GM12891 (cell line): ENCODE measurements at regions not wholly inside any gene's neighbourhood (a gene's known extent, or its start where the extent isn't known, plus 50 kb on each side); places are given as distances from the start of the nearest gene placed in this dataset.

ENCODE experiments used
- POLR2A ChIP-seq: IDR thresholded peaks from 2 replicates; pipeline ENCODE4 v1.6.1; 2011; ENCODE audit warnings: low read depth, low read length, control low read depth
- POLR2AphosphoS5 ChIP-seq: IDR thresholded peaks from 2 replicates; pipeline ENCODE4 v1.6.1; 2011; ENCODE audit warnings: low read depth, low read length, control low read depth
- TAF1 ChIP-seq: IDR thresholded peaks from 2 replicates; pipeline ENCODE4 v1.6.1; 2011; ENCODE audit warnings: low read depth, low read length, control low read depth

DNA sequence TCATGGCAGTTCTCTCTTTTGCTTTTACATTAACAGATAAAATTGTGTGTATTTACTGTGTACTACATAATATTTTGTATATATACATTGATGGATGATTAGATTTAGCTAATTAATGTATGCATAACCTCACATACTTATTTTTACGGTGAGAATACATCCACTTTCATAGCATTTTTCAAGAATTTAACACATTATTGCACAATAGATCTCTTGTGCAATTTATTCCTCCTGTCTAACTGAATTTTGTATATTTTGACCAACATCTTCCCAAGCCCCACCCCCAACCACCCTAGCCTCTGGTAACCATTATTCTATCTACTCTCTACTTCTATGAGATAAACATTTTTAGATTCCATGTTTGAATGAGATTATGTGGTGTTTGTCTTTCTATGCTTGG, 194.7 kb downstream of the RBM26 start:
- TF ChIP-seq POLR2A = no peak
- no peak for TF ChIP-seq TAF1
- no peak for TF ChIP-seq POLR2AphosphoS5
